HUES64 (cell line): ENCODE measurements at regions not wholly inside any gene's neighbourhood (a gene's known extent, or its start where the extent isn't known, plus 50 kb on each side); places are given as distances from the start of the nearest gene placed in this dataset.
"Not testable (repeated sequence)": the region's sequence is repeated elsewhere in the genome, so short reads cannot be mapped to it uniquely, and the experiment has no call there.

Experiments
- H3K27ac ChIP-seq: 2 replicates; pipeline ENCODE4 v1.7.0; 2013; ENCODE audit warnings: low read depth, low read length, inconsistent platforms
- H3K27me3 ChIP-seq: 2 replicates; pipeline ENCODE4 v1.6.1; 2013; ENCODE audit warnings: mild to moderate bottlenecking, low read length; ENCODE audit not compliant: insufficient read depth
- H3K36me3 ChIP-seq: 2 replicates; pipeline ENCODE4 v1.6.1; 2013; ENCODE audit warnings: mild to moderate bottlenecking, low read length; ENCODE audit not compliant: insufficient read depth
- H3K4me1 ChIP-seq: 2 replicates; pipeline ENCODE4 v1.6.1; 2013; ENCODE audit warnings: mild to moderate bottlenecking, low read length, moderate library complexity; ENCODE audit not compliant: insufficient read depth
- H3K4me3 ChIP-seq: 2 replicates; pipeline ENCODE4 v1.5.1; 2013; ENCODE audit warnings: mild to moderate bottlenecking, low read length, moderate library complexity
- H3K9ac ChIP-seq: 2 replicates; pipeline ENCODE4 v1.6.1; 2013; ENCODE audit warnings: mild to moderate bottlenecking, low read depth, low read length
- H3K9me3 ChIP-seq: 2 replicates; pipeline ENCODE4 v1.6.1; 2013; ENCODE audit warnings: low read depth, low read length; ENCODE audit not compliant: insufficient read depth
- WGBS: fragments of 150-250, 120-280 bp; methylation state at CpG from one replicate; pipeline ENCODE4 v1.1.7; 2013; ENCODE audit warnings: missing lambda C conversion rate; 5-methylcytosine and 5-hydroxymethylcytosine counted together

- Histone ChIP-seq H3K4me1 (no peaks in the 10 kb centered on the region), H3K27ac (no peak overlapping the region)
- whole genome bisulfite sequencing = 93% methylated on average over 3 of the region's 3 CpGs
Observed at GRCh38 chr4:24364852-24365251, 219.5 kb downstream of the DHX15 start.

GRCh38 chr4:24364249-24364648 lies 220.1 kb downstream of the DHX15 start:
- 86% methylated on average over 5 of the region's 5 CpGs for WGBS
- Histone ChIP-seq H3K4me3 (no peak overlapping the region), H3K4me1 (no peaks in the 10 kb centered on the region), H3K27me3 (no peaks in the 10 kb centered on the region), H3K36me3 (peaks cover 2% of the 10 kb centered on the region; the same call in 1 of the 2 replicates), H3K9me3 (no peaks in the 10 kb centered on the region), H3K9ac (no peak overlapping the region), H3K27ac (no peak overlapping the region)

More at GRCh38 chr4:24364852-24365251, 219.5 kb downstream of the DHX15 start:
- Histone ChIP-seq H3K9ac (no peak overlapping the region), H3K27me3 (no peaks in the 10 kb centered on the region), H3K36me3 (no peaks in the 10 kb centered on the region), H3K4me3 (no peak overlapping the region), H3K9me3 (no peaks in the 10 kb centered on the region)

GRCh38 chr4:24363751-24364150 lies 220.6 kb downstream of the DHX15 start:
- no peak overlapping the region for H3K4me3 ChIP-seq
- no peaks in the 10 kb centered on the region for H3K9me3 ChIP-seq
- no peaks in the 10 kb centered on the region for H3K27me3 ChIP-seq
- H3K27ac ChIP-seq = no peak overlapping the region
- peaks cover 2% of the 10 kb centered on the region; the same call in 1 of the 2 replicates for H3K36me3 ChIP-seq
- H3K9ac ChIP-seq = no peak overlapping the region
- WGBS = 97% methylated on average over 4 of the region's 4 CpGs
- H3K4me1 ChIP-seq = no peaks in the 10 kb centered on the region

GRCh38 chr4:24352112-24352511 lies 232.2 kb downstream of the DHX15 start:
- Histone ChIP-seq H3K27me3 (no peaks in the 10 kb centered on the region), H3K9ac (no peak overlapping the region), H3K27ac (no peak overlapping the region), H3K4me1 (peaks cover 8% of the 10 kb centered on the region), H3K9me3 (no peaks in the 10 kb centered on the region), H3K36me3 (no peaks in the 10 kb centered on the region), H3K4me3 (no peak overlapping the region)
- WGBS = 91% methylated on average over 4 of the region's 4 CpGs

- 92% methylated on average over 15 of the region's 15 CpGs for WGBS
Observed at GRCh38 chr4:24349168-24349996, 235.0 kb downstream of the DHX15 start.

GRCh38 chr4:24339260-24339659 lies 245.1 kb downstream of the DHX15 start:
- Histone ChIP-seq H3K9me3 (no peaks in the 10 kb centered on the region), H3K4me1 (no peaks in the 10 kb centered on the region), H3K27me3 (no peaks in the 10 kb centered on the region), H3K36me3 (peaks cover 12% of the 10 kb centered on the region; the same call in 1 of the 2 replicates), H3K9ac (no peak overlapping the region), H3K27ac (no peak overlapping the region), H3K4me3 (no peak overlapping the region)
- 92% methylated on average over 5 of the region's 5 CpGs for WGBS

More at GRCh38 chr4:24349168-24349996, 235.0 kb downstream of the DHX15 start:
- H3K36me3 ChIP-seq, H3K9me3 ChIP-seq, H3K27ac ChIP-seq, H3K4me1 ChIP-seq, H3K9ac ChIP-seq, H3K27me3 ChIP-seq, H3K4me3 ChIP-seq: not testable (repeated sequence)

GRCh38 chr4:24337451-24338190 lies 246.7 kb downstream of the DHX15 start:
- Histone ChIP-seq H3K4me3 (no peak overlapping the region), H3K27ac (no peak overlapping the region), H3K27me3 (no peaks in the 10 kb centered on the region), H3K9ac (no peak overlapping the region), H3K9me3 (no peaks in the 10 kb centered on the region), H3K4me1 (no peaks in the 10 kb centered on the region), H3K36me3 (peaks cover 18% of the 10 kb centered on the region; the same call in 1 of the 2 replicates)
- WGBS = 92% methylated on average over 13 of the region's 13 CpGs

- Histone ChIP-seq H3K4me1 (peaks cover 3% of the 10 kb centered on the region; the same call in 1 of the 2 replicates), H3K9ac (no peak overlapping the region), H3K9me3 (no peaks in the 10 kb centered on the region), H3K27ac (no peak overlapping the region), H3K4me3 (no peak overlapping the region), H3K27me3 (no peaks in the 10 kb centered on the region), H3K36me3 (peaks cover 33% of the 10 kb centered on the region; the same call in 1 of the 2 replicates)
- WGBS = 97% methylated on average over 4 of the region's 4 CpGs
Observed at GRCh38 chr4:24335616-24336015, 248.7 kb downstream of the DHX15 start.

- Histone ChIP-seq H3K9ac (no peak overlapping the region), H3K36me3 (peaks cover 35% of the 10 kb centered on the region; the same call in 1 of the 2 replicates), H3K27me3 (no peaks in the 10 kb centered on the region), H3K9me3 (no peaks in the 10 kb centered on the region), H3K27ac (no peak overlapping the region), H3K4me3 (no peak overlapping the region), H3K4me1 (peaks cover 8% of the 10 kb centered on the region; the same call in 1 of the 2 replicates)
- WGBS = 96% methylated on average over 3 of the region's 3 CpGs
Observed at GRCh38 chr4:24334906-24335305, 249.4 kb downstream of the DHX15 start.

GRCh38 chr4:24330573-24330972 lies 253.8 kb downstream of the DHX15 start:
- Histone ChIP-seq H3K9ac (no peak overlapping the region), H3K27ac (no peak overlapping the region), H3K4me3 (no peak overlapping the region), H3K9me3 (no peaks in the 10 kb centered on the region), H3K36me3 (peaks cover 37% of the 10 kb centered on the region; the same call in 1 of the 2 replicates), H3K4me1 (peaks cover 23% of the 10 kb centered on the region), H3K27me3 (no peaks in the 10 kb centered on the region)

- Histone ChIP-seq H3K9ac (no peak overlapping the region), H3K9me3 (no peaks in the 10 kb centered on the region)
Observed at GRCh38 chr4:24330172-24330571, 254.2 kb downstream of the DHX15 start.

More at GRCh38 chr4:24330172-24330571, 254.2 kb downstream of the DHX15 start:
- Histone ChIP-seq H3K27me3 (no peaks in the 10 kb centered on the region), H3K4me3 (no peak overlapping the region), H3K4me1 (peaks cover 23% of the 10 kb centered on the region), H3K27ac (no peak overlapping the region), H3K36me3 (peaks cover 36% of the 10 kb centered on the region; the same call in 1 of the 2 replicates)
- WGBS = 88% methylated on average over 4 of the region's 4 CpGs
